ENCODE measurements at regions not wholly inside any gene's neighbourhood (a gene's known extent, or its start where the extent isn't known, plus 50 kb on each side); places are given as distances from the start of the nearest gene placed in this dataset.

DNA sequence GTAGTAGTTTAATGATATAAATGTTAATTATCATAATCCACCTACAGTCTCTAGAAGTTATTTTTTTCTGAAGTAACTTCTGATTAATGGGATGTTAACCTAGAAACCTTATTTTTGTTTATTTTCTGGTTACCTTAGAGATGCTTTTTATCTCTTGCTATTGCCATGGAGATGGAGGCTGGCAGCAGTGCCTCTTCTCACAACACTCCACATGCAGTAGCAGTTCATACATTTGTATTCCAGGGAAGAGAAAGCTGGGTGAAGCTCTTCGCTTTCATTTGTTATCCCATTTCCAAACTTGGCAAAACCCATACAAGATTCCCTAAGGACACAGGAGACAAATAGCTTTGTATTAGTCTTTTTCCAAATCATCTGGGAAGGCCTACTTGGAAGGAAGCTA, 1794.1 kb upstream of the LRRTM1 start:
- TF ChIP-seq PBX3 (IDR thresholded peaks at IDR 0.05; ENCODE audit: insufficient replicate concordance, low read depth, low read length) (no peak), SKIL (IDR thresholded peaks at IDR 0.05; ENCODE audit: low read depth, poor library complexity, severe bottlenecking) (no peak), RELA (IDR thresholded peaks at IDR 0.05; ENCODE audit: borderline replicate concordance, partially characterized antibody) (no peak), JUND (IDR thresholded peaks at IDR 0.05; ENCODE audit: low read depth, low read length) (no peak), PAX5 (IDR thresholded peaks at IDR 0.05; ENCODE audit: borderline replicate concordance, low read depth, low read length) (no peak), SP1 (IDR thresholded peaks at IDR 0.05; ENCODE audit: low read depth, low read length) (no peak), CREB1 (IDR thresholded peaks at IDR 0.05; ENCODE audit: low read depth) (no peak), POLR2AphosphoS2 (IDR thresholded peaks at IDR 0.05; ENCODE audit: low read depth, low read length) (no peak), NFXL1 (IDR thresholded peaks at IDR 0.05; ENCODE audit: borderline replicate concordance) (no peak), ZNF217 (IDR thresholded peaks at IDR 0.05) (no peak)
- Histone ChIP-seq H3K9me3 (replicated peaks; ENCODE audit: control insufficient read depth, insufficient read depth, low read length) (no peaks in the 10 kb centered on the region), H4K20me1 (ENCODE audit: control insufficient read depth, insufficient read depth) (no peaks in the 10 kb centered on the region), H3K4me3 (no peak overlapping the region), H3K36me3 (ENCODE audit: control insufficient read depth in 2 of 2, insufficient read depth in 2 of 2, low read length in 1 of 2) (no peaks in the 10 kb centered on the region), H3K9ac (ENCODE audit: control insufficient read depth, insufficient read depth, low read length) (no peak overlapping the region), H3K4me1 (ENCODE audit: control insufficient read depth, insufficient read depth, low read length) (no peaks in the 10 kb centered on the region), H2AFZ (ENCODE audit: control insufficient read depth, low read depth, low read length) (no peak overlapping the region), H3K27me3 (replicated peaks in 1 of 2; ENCODE audit: control insufficient read depth in 2 of 2, insufficient read depth in 2 of 2, low read length in 1 of 2) (no peaks in the 10 kb centered on the region), H3K4me2 (ENCODE audit: control insufficient read depth, insufficient read depth) (no peak overlapping the region), H3K79me2 (ENCODE audit: control insufficient read depth, insufficient read depth, low read length) (no peaks in the 10 kb centered on the region), H3K27ac (ENCODE audit: control insufficient read depth, insufficient read depth) (no peak overlapping the region)
- ChIA-PET POLR2A (no interaction called here), RAD21 (ENCODE audit: unreplicated experiment) (no interaction called here), SMC1A (ENCODE audit: uncharacterized antibody, unreplicated experiment) (no interaction called here), CTCF (no interaction called here)
- FAIRE-seq, result no peak
- 35% methylated on average over 1 of the region's 1 CpG for WGBS (ENCODE audit: insufficient coverage, insufficient replicate concordance, low lambda C conversion rate, missing lambda C conversion rate)
- in situ Hi-C loops (cut with MboI) (no loop called here), intact Hi-C loops (cut with micrococcal nuclease; ENCODE audit: unreplicated experiment) (no loop called here)
- BruUV-seq (replicated peaks), result no TSS peak
- no peak for ATAC-seq
- DNase-seq (ENCODE audit: low read depth, low spot score), result no peak
